ENCODE measurements at regions not wholly inside any gene's neighbourhood (a gene's known extent, or its start where the extent isn't known, plus 50 kb on each side); places are given as distances from the start of the nearest gene placed in this dataset.
"Not testable (repeated sequence)": the region's sequence is repeated elsewhere in the genome, so short reads cannot be mapped to it uniquely, and the experiment has no call there.

DNA sequence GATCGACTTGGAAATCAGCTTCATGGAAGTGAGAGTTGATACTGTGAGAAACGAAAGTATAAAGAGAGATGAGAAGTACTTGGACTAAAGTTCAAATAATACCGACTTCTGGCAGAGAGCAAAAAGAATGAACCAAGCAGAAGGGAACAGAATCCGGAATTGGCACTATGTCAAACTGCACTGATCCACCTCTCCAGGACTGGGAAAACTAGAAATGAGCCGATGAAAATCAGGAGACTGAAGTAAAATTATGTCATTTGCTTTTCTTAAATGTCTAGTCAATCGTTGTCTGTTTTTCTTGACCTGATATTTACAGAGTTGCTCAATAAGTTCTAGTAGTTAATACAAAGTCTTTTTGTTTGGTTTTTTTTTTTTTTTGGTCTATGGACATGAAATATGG, 163.0 kb upstream of the FOXG1 start:
- intact Hi-C loops (cut with DNase I, micrococcal nuclease): no loop called here
- DNase-seq (no peak), ATAC-seq (no peak)

- intact Hi-C loops (cut with DNase I, micrococcal nuclease): no loop called here
- DNase-seq: no peak
- no peak for ATAC-seq
Measured at GRCh38 chr14:28607661-28608060, 158.9 kb upstream of the FOXG1 start.

DNA sequence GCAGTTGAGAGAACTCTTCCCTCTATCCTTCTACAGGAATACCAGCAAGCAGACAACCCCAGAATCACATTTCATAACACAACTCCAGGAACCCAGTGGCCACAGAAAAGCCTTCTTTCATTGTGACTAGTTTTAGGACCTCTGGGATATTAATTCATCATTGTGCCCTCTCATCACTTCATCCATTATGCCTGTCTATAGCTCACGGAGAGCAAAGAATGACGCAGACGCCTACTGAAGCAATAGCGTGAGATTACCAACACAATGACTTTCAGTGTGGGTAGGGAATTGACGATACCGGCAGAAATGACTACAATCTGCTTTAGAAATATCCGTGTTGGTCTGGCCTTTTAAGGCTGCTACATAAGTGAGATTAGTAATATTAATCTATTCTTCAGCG, 158.1 kb upstream of the FOXG1 start:
- intact Hi-C loops (cut with DNase I, micrococcal nuclease): no loop called here
- ATAC-seq (no peak), DNase-seq (no peak)

GRCh38 chr14:28608851-28609828, 157.4 kb upstream of the FOXG1 start:
- intact Hi-C loops (cut with DNase I, micrococcal nuclease): no loop called here
- peak in 1 of 2 donors; percentile 60 for DNase-seq
- peak; percentile 41 for ATAC-seq

DNA sequence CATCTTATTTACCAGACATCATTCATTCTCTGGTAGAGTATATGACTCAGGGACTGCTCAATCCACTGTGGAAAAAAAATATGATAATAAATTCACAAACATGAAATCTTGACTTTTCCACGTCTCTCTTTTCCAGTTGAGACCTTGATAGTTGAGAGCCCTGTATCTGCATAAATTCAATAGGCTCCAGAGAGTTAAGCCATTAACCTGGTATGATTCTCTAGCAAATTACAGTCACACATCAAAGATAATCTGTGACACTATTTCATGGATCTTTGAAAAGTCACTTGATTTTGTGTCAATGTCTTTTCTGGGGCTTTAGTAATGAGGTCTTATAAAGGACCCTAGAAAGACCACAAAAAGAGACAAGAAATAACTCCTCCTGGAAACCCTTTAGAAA, 154.2 kb upstream of the FOXG1 start:
- intact Hi-C loops (cut with DNase I, micrococcal nuclease): no loop called here
- no peak for DNase-seq
- ATAC-seq: no peak

GRCh38 chr14:28613532-28613931, 153.1 kb upstream of the FOXG1 start:
- intact Hi-C loops (cut with DNase I, micrococcal nuclease): no loop called here
- peak; percentile 94 for ATAC-seq

GRCh38 chr14:28626780-28627179, 139.8 kb upstream of the FOXG1 start:
- ATAC-seq: no peak
- intact Hi-C loops (cut with DNase I, micrococcal nuclease): no loop called here
- DNase-seq: no peak

More at GRCh38 chr14:28613532-28613931, 153.1 kb upstream of the FOXG1 start:
- no peak for DNase-seq

GRCh38 chr14:28629328-28630004, 137.1 kb upstream of the FOXG1 start:
- intact Hi-C loops (cut with DNase I, micrococcal nuclease): no loop called here
- no peak for ATAC-seq
- no peak for DNase-seq

- no peak for ATAC-seq
- no peak for DNase-seq
- intact Hi-C loops (cut with DNase I, micrococcal nuclease): no loop called here
Measured at GRCh38 chr14:28630100-28630499, 136.5 kb upstream of the FOXG1 start.

- intact Hi-C loops (cut with DNase I, micrococcal nuclease): no loop called here
- DNase-seq (no peak), ATAC-seq (no peak)
Measured at GRCh38 chr14:28635387-28635786, 131.2 kb upstream of the FOXG1 start.

GRCh38 chr14:28635816-28636215, 130.8 kb upstream of the FOXG1 start:
- DNase-seq; ATAC-seq; intact Hi-C loops (cut with DNase I, micrococcal nuclease): not testable (repeated sequence)

- not testable (repeated sequence) for ATAC-seq
Measured at GRCh38 chr14:28641189-28641588, 125.4 kb upstream of the FOXG1 start.

DNA sequence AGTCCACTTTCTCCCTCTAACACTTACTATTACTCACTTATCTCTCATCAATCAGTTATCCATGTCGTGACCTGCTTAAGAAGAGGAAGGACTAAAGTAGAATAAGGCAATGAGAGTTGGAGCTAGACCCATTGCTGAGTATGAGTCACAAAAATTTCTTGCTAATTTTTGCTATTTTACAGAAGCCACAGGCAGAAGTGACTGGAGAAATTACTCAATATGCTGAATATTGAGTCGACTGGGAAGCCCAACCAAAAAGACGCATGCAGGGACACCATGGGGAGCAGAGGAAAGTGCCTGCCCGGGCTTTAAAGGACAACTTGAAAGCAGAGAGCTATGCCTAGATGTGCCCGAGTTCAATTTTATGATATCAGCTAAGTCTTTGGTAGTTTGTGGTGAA, 115.4 kb upstream of the FOXG1 start:
- DNase-seq (no peak), ATAC-seq (no peak)
- intact Hi-C loops (cut with DNase I, micrococcal nuclease): no loop called here

More at GRCh38 chr14:28641189-28641588, 125.4 kb upstream of the FOXG1 start:
- DNase-seq; intact Hi-C loops (cut with DNase I, micrococcal nuclease): not testable (repeated sequence)

DNA sequence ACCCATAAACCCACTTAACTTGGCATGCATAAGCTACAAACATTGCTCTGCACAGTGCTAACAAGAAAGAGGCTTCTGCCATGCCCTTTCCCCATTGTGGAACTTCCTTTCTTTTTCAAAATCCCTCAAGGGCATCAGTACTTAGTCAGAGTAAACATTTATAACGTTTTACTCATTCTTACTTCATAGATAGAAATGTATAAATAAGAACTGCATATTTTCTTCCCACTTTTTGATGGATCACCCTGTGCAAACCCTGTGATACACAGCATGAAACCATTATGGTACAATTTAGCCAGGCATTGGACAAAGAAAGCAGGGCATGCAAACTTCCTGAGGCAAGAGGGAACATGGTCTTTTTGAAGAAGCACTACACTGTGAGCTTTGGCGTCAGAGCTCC, 113.8 kb upstream of the FOXG1 start:
- ATAC-seq (no peak), DNase-seq (no peak)
- intact Hi-C loops (cut with DNase I, micrococcal nuclease): no loop called here

DNA sequence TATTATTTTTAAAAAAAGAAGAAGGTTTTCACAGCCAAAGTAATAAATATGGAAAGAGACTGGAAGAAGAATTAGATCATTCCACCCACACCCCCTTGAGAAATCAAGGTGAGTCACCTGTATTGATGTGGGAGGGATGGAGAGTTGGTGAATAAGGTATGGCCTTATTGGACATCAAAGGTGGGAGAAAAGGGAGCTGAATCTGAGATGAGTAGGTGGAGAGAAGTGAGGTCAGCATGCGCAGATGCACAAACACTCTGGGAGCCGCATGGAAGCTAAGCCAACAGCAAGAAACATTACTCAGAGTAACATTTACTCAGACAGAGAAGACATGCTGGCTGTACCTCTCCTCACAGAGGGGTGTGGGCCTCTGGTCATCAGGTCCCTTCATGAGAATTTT, 113.1 kb upstream of the FOXG1 start:
- intact Hi-C loops (cut with DNase I, micrococcal nuclease): no loop called here
- DNase-seq (no peak), ATAC-seq (no peak)

DNA sequence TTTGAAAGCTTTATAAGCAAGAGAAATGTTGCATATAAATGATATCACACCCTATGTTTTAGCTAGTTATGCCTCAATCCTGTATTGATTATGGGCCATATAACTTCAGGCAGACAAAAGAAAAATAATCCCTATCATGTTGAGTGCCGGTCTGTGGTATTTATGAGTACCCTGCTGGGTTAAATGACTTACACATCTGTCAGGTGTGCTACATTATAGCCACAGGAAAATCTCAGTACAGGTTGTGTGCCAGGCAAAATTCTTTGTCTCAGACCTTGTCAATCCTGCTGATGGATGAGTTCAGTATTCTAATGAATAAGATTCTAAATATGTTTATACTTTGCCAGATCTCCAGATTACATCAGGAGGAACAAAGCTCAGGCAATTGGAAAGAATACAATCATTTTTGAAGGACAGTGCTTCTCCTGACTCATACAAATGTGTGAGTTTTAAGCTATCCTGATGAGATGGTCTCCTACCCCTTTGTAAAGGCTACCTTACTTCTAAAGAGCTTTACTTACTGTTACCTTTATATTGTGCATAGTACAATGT, 109.8 kb upstream of the FOXG1 start:
- ATAC-seq (no peak), DNase-seq (no peak)
- intact Hi-C loops (cut with DNase I, micrococcal nuclease): no loop called here

DNA sequence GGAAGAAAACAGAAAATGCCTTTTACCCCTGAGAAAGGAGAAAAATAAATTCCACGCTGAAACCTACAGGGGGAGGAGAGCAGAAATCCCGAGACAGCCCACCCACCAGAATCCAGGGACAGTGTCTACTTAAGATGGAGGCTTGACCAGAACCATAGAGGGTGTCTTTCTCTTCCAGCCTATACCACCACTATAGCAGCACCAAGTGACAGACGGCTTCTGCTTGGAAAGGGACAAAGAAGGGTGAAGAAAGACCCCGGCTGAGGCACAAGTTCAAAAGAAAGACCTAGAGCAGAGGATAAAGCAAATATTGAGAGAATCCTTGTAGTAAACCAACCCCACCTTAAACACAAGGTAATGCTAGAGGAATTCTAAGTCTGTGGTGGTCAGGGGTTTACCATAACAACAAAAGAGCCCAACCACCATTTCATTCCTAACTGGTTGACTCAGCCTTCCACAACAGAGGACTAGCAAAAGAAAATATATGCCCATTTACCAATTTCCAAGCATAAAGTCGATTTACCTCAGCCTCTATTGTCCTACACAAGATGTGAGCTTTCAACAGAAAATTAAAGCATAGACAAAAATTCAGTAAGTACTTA, 105.3 kb upstream of the FOXG1 start:
- ATAC-seq: no peak
- intact Hi-C loops (cut with DNase I, micrococcal nuclease): no loop called here

GRCh38 chr14:28666961-28667360, 99.6 kb upstream of the FOXG1 start:
- ATAC-seq: no peak
- DNase-seq: no peak
- intact Hi-C loops (cut with DNase I, micrococcal nuclease): no loop called here

More for the DNA sequence above, 105.3 kb upstream of the FOXG1 start:
- no peak for DNase-seq

DNA sequence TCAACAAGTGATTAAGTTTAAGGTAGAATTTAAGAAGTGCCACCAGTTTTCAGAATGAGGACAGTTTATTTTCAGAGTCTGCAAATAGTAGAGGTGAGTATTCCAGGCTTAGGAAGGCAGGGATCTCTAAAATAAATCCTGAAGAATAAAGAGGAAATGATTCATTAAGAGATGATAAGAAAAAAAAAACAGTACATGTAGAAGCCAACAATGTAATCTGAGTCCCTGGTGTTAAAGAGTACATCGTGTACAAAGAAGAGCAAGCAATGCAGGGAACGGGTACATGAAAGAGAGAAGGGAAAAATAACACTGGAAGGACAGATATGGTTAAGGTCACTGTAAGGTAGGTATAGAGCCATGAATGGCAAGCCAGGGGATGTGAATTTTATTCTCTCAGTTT, 95.2 kb upstream of the FOXG1 start:
- DNase-seq (no peak), ATAC-seq (no peak)
- intact Hi-C loops (cut with DNase I, micrococcal nuclease): no loop called here
